ENCODE measurements at regions not wholly inside any gene's neighbourhood (a gene's known extent, or its start where the extent isn't known, plus 50 kb on each side); places are given as distances from the start of the nearest gene placed in this dataset.

- TF ChIP-seq POLR2A (IDR thresholded peaks at IDR 0.05) = no peak
- TF ChIP-seq CTCF (IDR thresholded peaks at IDR 0.05) = no peak
Observed at GRCh38 chr10:10626734-10627133, 390.9 kb upstream of the CELF2 start.

Data from esophagus squamous epithelium (tissue), 4 donors.